HCT116 (cell line): ENCODE measurements at regions not wholly inside any gene's neighbourhood (a gene's known extent, or its start where the extent isn't known, plus 50 kb on each side); places are given as distances from the start of the nearest gene placed in this dataset.

Experiments used
- ATAC-seq: fragments of 200-7000 bp; cut with Tn5 transposase; 2 replicates; pipeline ENCODE4 v1.9.1; 2020; ENCODE audit warnings: mild to moderate bottlenecking, moderate library complexity
- BruUV-seq: library from RNA; stranded (reverse); fragments of 400-500 nt; replicated peaks from 2 replicates; lab custom pipeline; 2021; lab: Mats Ljungman, UMichigan
- CTCF ChIA-PET: fragments of 300-600 bp; sonication (Branson Sonifier 250); formaldehyde crosslinking; loops from one replicate; lab custom pipeline; 2021; ENCODE audit warnings: antibody characterized with exemption; lab: Charles Lee
- POLR2A ChIA-PET: fragments of 300-600, 350-600 bp; sonication (Branson Sonifier 250); formaldehyde crosslinking; loops from one replicate; lab custom pipeline; 2021; ENCODE audit warnings: antibody characterized with exemption; lab: Charles Lee
- RAD21 ChIA-PET, 2 experiments: fragments of 300-600 bp; sonication (Branson Sonifier 250); formaldehyde crosslinking; loops; one replicate each; lab custom pipeline; 2023; ENCODE audit warnings: low total read pairs in 2 of 2; ENCODE audit not compliant: uncharacterized antibody in 2 of 2, unreplicated experiment in 2 of 2, low non-redundant PET in 1 of 2; lab: Charles Lee
- DNase-seq: peaks from one replicate; pipeline ENCODE4 v3.0.0-alpha.2; 2010; ENCODE audit warnings: low read depth, low spot score
- H2AFZ ChIP-seq: fragments of 200-600 bp; shearing (Covaris generic), sonication (generic); 2 replicates; pipeline ENCODE4 v1.6.1; 2017; ENCODE audit warnings: low read depth, mixed run types, mixed read lengths, antibody characterized with exemption, low read length; ENCODE audit not compliant: poor library complexity, severe bottlenecking
- H3K27ac ChIP-seq: 2 replicates; pipeline ENCODE4 v1.5.1; 2012; ENCODE audit warnings: low read depth, low read length
- H3K27me3 ChIP-seq: fragments of 200-600 bp; sonication (generic); 2 replicates; pipeline ENCODE4 v1.6.1; 2016; ENCODE audit warnings: mixed run types, low read length, mixed read lengths; ENCODE audit not compliant: insufficient read depth
- H3K36me3 ChIP-seq, 2 experiments: fragments of 200-500 bp in 1 of 2; fragments of 200-600 bp in 1 of 2; sonication (Bioruptor generic) in 1 of 2; sonication (generic) in 1 of 2; 2 replicates each; pipeline versions ENCODE4 v1.5.1 to v1.6.1; 2014 to 2016; ENCODE audit warnings: low read length in 2 of 2, inconsistent platforms in 1 of 2, mixed read lengths in 1 of 2, mixed run types in 1 of 2; ENCODE audit not compliant: insufficient read depth in 2 of 2, control insufficient read depth in 1 of 2
- H3K4me1 ChIP-seq, 2 experiments: fragments of 200-600 bp in 1 of 2; sonication (generic) in 1 of 2; 2 replicates each; pipeline versions ENCODE4 v1.5.1 to v1.6.1; 2012 to 2017; ENCODE audit warnings: low read length in 2 of 2, inconsistent platforms in 1 of 2, mild to moderate bottlenecking in 1 of 2, mixed read lengths in 1 of 2, mixed run types in 1 of 2, moderate library complexity in 1 of 2; ENCODE audit not compliant: insufficient read depth in 2 of 2, control insufficient read depth in 1 of 2
- H3K4me2 ChIP-seq: fragments of 200-600 bp; sonication (generic); 2 replicates; pipeline ENCODE4 v1.6.1; 2017; ENCODE audit warnings: mixed run types, low read length, mixed read lengths
- H3K4me3 ChIP-seq, 2 experiments: fragments of 200-600 bp in 1 of 2; sonication (generic) in 1 of 2; replicated peaks in 1 of 2; 2 replicates each; pipeline ENCODE4 v1.5.1; 2011 to 2016; ENCODE audit warnings: low read length in 2 of 2, control low read depth in 1 of 2, low read depth in 1 of 2, mild to moderate bottlenecking in 1 of 2, mixed read lengths in 1 of 2, mixed run types in 1 of 2
- H3K79me2 ChIP-seq: fragments of 200-600 bp; sonication (generic); 2 replicates; pipeline ENCODE4 v1.6.1; 2017; ENCODE audit warnings: mild to moderate bottlenecking, mixed run types, low read length, moderate library complexity, mixed read lengths; ENCODE audit not compliant: insufficient read depth
- H3K9ac ChIP-seq: fragments of 200-600 bp; sonication (generic); 2 replicates; pipeline ENCODE4 v1.6.1; 2016; ENCODE audit warnings: low read length, mixed read lengths
- H3K9me2 ChIP-seq: fragments of 200-600 bp; sonication (generic), shearing (Covaris generic); 2 replicates; pipeline ENCODE4 v1.6.1; 2017; ENCODE audit warnings: mixed run types, mild to moderate bottlenecking, moderate library complexity; ENCODE audit not compliant: insufficient read depth
- H3K9me3 ChIP-seq, 2 experiments: fragments of 200-500 bp in 1 of 2; fragments of 200-600 bp in 1 of 2; sonication (Bioruptor generic) in 1 of 2; sonication (generic) in 1 of 2; 2 replicates each; pipeline ENCODE4 v1.6.1; 2014 to 2017; ENCODE audit warnings: low read length in 2 of 2, mixed read lengths in 2 of 2, inconsistent platforms in 1 of 2, low read depth in 1 of 2, mild to moderate bottlenecking in 1 of 2, mixed run types in 1 of 2, moderate library complexity in 1 of 2; ENCODE audit not compliant: control insufficient read depth in 1 of 2, insufficient read depth in 1 of 2
- H4K20me1 ChIP-seq: fragments of 200-600 bp; sonication (generic), shearing (Covaris generic); 2 replicates; pipeline ENCODE4 v1.6.1; 2017; ENCODE audit warnings: mixed run types, mild to moderate bottlenecking, moderate library complexity; ENCODE audit not compliant: insufficient read depth
- CBX3 ChIP-seq: IDR thresholded peaks from 2 replicates; pipeline ENCODE4 v1.6.1; 2012; ENCODE audit warnings: low read depth
- CTCF ChIP-seq, 3 experiments: fragments of 200-600 bp in 1 of 3; sonication (generic) in 1 of 3; IDR thresholded peaks in 2 of 3; conservative IDR thresholded peaks in 1 of 3; 2 replicates each; pipeline ENCODE4 v1.5.1; 2012 to 2017; ENCODE audit warnings: low read depth in 2 of 3, low read length in 2 of 3, antibody characterized with exemption in 1 of 3, borderline replicate concordance in 1 of 3, control low read depth in 1 of 3, mild to moderate bottlenecking in 1 of 3, mixed read lengths in 1 of 3, mixed run types in 1 of 3, moderate library complexity in 1 of 3; ENCODE audit not compliant: insufficient read depth in 1 of 3
- ELF1 ChIP-seq: IDR thresholded peaks from 2 replicates; pipeline ENCODE4 v1.6.1; 2012; ENCODE audit warnings: low read depth, borderline replicate concordance
- MAX ChIP-seq: IDR thresholded peaks from 2 replicates; pipeline ENCODE4 v1.6.1; 2012
- POLR2A ChIP-seq: IDR thresholded peaks from 2 replicates; pipeline ENCODE4 v1.7.0; 2011; ENCODE audit warnings: borderline replicate concordance; ENCODE audit not compliant: insufficient read depth, insufficient read length; ENCODE audit errors: extremely low read depth
- POLR2AphosphoS5 ChIP-seq: IDR thresholded peaks from 2 replicates; pipeline ENCODE4 v1.6.1; 2011; ENCODE audit warnings: mild to moderate bottlenecking, low read depth, low read length, moderate library complexity
- RAD21 ChIP-seq: IDR thresholded peaks from 2 replicates; pipeline ENCODE4 v1.6.1; 2012; ENCODE audit warnings: low read depth, mild to moderate bottlenecking
- REST ChIP-seq: IDR thresholded peaks from 2 replicates; pipeline ENCODE4 v1.6.1; 2012; ENCODE audit warnings: low read depth
- SIN3A ChIP-seq: IDR thresholded peaks from 2 replicates; pipeline ENCODE4 v1.6.1; 2012; ENCODE audit warnings: low read depth
- YY1 ChIP-seq: IDR thresholded peaks from 2 replicates; pipeline ENCODE4 v1.6.1; 2011; ENCODE audit warnings: low read length, low read depth, moderate library complexity, mild to moderate bottlenecking; ENCODE audit not compliant: insufficient replicate concordance; ENCODE audit errors: extremely low read depth
- ZBTB33 ChIP-seq: IDR thresholded peaks from 2 replicates; pipeline ENCODE4 v1.6.1; 2011; ENCODE audit warnings: mild to moderate bottlenecking, low read length, moderate library complexity; ENCODE audit not compliant: insufficient replicate concordance; ENCODE audit errors: extremely low read depth
- ZFX ChIP-seq: fragments of 450-650 bp; IDR thresholded peaks from 2 replicates; pipeline ENCODE4 v1.6.1; 2017
- intact Hi-C: fragments of 100-400 bp; cut with micrococcal nuclease; formaldehyde crosslinking; loops from 2 replicates; pipeline ENCODE4 v1.10.0; 2022

- Histone ChIP-seq H3K4me2 (no peak overlapping the region), H3K27me3 (no peaks in the 10 kb centered on the region), H4K20me1 (no peaks in the 10 kb centered on the region), H3K9ac (no peak overlapping the region), H2AFZ (no peak overlapping the region), H3K36me3 (no peaks in the 10 kb centered on the region), H3K4me1 (no peaks in the 10 kb centered on the region), H3K9me2 (no peaks in the 10 kb centered on the region), H3K79me2 (no peaks in the 10 kb centered on the region), H3K27ac (no peak overlapping the region), H3K9me3 (peaks cover 0 to 6% of the 10 kb centered on the region in 2 experiments; a peak in 1 of 4 replicates), H3K4me3 (no peak overlapping the region)
- intact Hi-C loops = no loop called here
- ChIA-PET CTCF (no interaction called here), RAD21 (no interaction called here), POLR2A (no interaction called here)
- DNase-seq (no peak), ATAC-seq (no peak)
- TF ChIP-seq MAX (no peak), POLR2A (no peak), REST (no peak), CBX3 (no peak), CTCF (IDR thresholded peaks at IDR 0.05 in 2 of 3, conservative IDR thresholded peaks at IDR 0.05 in 1 of 3; ENCODE audit: borderline replicate concordance in 1 of 3, insufficient read depth in 1 of 3, low read depth in 2 of 3, low read length in 2 of 3) (no peak), POLR2AphosphoS5 (no peak), ZFX (no peak), SIN3A (no peak), YY1 (no peak), ELF1 (no peak), ZBTB33 (no peak), RAD21 (no peak)
- no TSS peak for BruUV-seq
Observed at GRCh38 chr6:151729829-151730495, 77.5 kb upstream of the ESR1 start.
